ENCODE measurements at regions not wholly inside any gene's neighbourhood (a gene's known extent, or its start where the extent isn't known, plus 50 kb on each side); places are given as distances from the start of the nearest gene placed in this dataset.

DNA sequence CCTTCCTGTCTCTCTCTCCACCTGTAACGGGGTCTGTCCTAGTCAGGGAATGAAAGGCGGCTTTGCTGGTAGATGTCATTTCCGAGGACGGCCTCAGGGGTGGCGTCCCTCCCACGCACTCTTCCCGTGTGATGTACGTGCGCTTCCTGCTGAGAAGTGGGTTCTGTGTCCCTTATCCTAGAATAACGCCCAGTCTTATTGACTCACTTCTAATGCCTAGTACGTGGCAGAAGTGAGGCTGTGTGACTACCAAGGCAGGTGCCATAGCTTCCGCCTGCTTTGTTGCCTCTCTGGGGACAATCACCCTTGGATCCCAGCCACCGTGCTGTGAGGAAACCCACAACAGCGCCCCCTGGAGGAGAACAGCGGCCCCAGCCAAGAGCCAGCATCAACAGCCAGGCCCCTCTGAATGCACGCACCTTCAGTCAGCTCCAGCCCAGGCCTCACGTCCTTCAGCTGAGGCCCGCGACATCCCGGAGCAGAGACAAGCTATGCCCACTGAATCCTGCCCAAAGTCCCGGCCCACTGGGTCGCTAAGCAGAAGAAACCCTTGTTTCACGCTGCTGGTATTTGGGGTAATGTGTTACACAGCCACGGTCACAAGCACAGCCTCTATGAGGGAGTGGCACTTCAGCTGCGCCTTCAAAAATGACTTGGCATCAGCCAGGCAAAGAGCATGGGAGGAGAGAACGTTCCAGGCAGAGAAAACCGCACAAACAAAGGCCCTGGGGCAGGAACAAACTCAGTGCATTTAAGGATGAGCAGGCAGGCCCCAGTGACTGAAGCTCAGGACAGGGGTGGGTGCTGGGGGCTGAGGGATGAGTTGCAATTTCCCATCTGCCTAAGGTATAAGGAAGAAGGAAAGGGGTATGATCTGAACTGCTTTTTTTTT is 224.2 kb downstream of the NFATC2 start:
- no peak overlapping the region for H3K4me3 ChIP-seq (ENCODE audit: low read depth, low read length)
- H3K27ac ChIP-seq = no peak overlapping the region
- in situ Hi-C loops (cut with HindIII; ENCODE audit: low pct_ligation_motif_present, low sequenced_read_pairs) = loop anchor here (25.0 kb wide), 1 partner anchor 331 kb away; no protein-coding TSS in a partner anchor

DNA sequence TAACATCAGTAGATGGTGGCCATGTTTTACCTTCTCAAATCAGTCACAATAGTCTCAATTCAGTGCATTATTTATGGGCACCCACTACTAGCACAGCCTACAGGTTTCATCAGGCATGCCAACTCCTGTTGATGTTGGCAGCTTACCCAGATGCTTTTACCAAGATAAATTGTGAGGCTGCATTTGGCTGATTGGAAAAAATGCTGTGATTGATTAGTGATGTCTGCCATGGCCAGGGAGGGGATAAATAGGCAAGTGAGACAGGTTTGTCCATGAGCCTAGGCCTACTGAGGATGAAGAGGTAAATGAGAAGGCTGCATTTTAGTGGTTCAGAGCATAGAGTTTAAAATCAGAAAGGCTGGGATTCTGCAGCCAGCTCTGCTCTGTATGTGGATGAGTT is 227.1 kb downstream of the NFATC2 start:
- no peak overlapping the region for H3K27ac ChIP-seq
- no peak for TF ChIP-seq CTCF (IDR thresholded peaks at IDR 0.05; ENCODE audit: low read depth, low read length, missing control alignments)
- in situ Hi-C loops (cut with HindIII; ENCODE audit: low pct_ligation_motif_present, low sequenced_read_pairs) = loop anchor here (25.0 kb wide), 1 partner anchor 328 kb away; no protein-coding TSS in a partner anchor

More for the DNA sequence above, 224.2 kb downstream of the NFATC2 start:
- no peaks in the 10 kb centered on the region for H3K27me3 ChIP-seq (replicated peaks)
- peak; percentile 81 for TF ChIP-seq CTCF (IDR thresholded peaks at IDR 0.05; ENCODE audit: low read depth, low read length, missing control alignments)
- no peaks in the 10 kb centered on the region for H3K36me3 ChIP-seq (replicated peaks)
- peak; percentile 41 for DNase-seq

DNA sequence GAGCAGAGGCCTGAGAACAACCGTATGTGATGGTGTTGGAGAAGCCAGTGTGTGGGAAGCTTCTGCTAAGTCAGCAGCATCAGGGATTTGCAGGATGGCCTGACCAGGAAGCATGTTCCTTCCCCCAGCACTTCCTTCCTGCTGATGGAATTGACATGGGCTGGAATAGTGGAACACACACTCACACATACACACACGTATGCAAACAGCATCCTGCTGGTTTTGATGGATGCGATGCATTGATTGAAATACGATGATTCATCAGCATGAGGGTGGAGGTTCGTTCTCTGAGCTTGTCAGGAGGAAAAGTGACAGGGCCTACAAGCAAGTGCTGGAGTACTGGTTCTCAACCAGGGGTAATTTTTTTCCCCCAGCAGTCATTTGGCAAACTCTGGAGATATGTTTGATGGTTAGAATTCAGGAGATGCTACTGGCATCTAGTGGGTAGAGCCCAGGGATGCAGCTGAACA is 229.1 kb downstream of the NFATC2 start:
- peak; percentile 33 for TF ChIP-seq CTCF (IDR thresholded peaks at IDR 0.05; ENCODE audit: low read depth, low read length, missing control alignments)
- no peak overlapping the region for H3K27ac ChIP-seq
- in situ Hi-C loops (cut with HindIII; ENCODE audit: low pct_ligation_motif_present, low sequenced_read_pairs) = loop anchor here (25.0 kb wide), 1 partner anchor 326 kb away; no protein-coding TSS in a partner anchor
- no peak overlapping the region for H3K4me3 ChIP-seq (ENCODE audit: low read depth, low read length)
- DNase-seq = no peak
- no peaks in the 10 kb centered on the region for H3K36me3 ChIP-seq (replicated peaks)
- no peaks in the 10 kb centered on the region for H3K27me3 ChIP-seq (replicated peaks)

More for the DNA sequence above, 227.1 kb downstream of the NFATC2 start:
- DNase-seq = no peak
- Histone ChIP-seq H3K36me3 (replicated peaks) (no peaks in the 10 kb centered on the region), H3K4me3 (ENCODE audit: low read depth, low read length) (no peak overlapping the region), H3K27me3 (replicated peaks) (no peaks in the 10 kb centered on the region)

- in situ Hi-C loops (cut with HindIII; ENCODE audit: low pct_ligation_motif_present, low sequenced_read_pairs) = loop anchor here (25.0 kb wide), 1 partner anchor 325 kb away; no protein-coding TSS in a partner anchor
- Histone ChIP-seq H3K4me3 (ENCODE audit: low read depth, low read length) (no peak overlapping the region), H3K27ac (no peak overlapping the region), H3K27me3 (replicated peaks) (no peaks in the 10 kb centered on the region), H3K36me3 (replicated peaks) (no peaks in the 10 kb centered on the region)
- TF ChIP-seq CTCF (IDR thresholded peaks at IDR 0.05; ENCODE audit: low read depth, low read length, missing control alignments) = no peak
- no peak for DNase-seq
These were observed 230.1 kb downstream of the NFATC2 start for GRCh38 chr20:51312480-51312783.

GRCh38 chr20:51311636-51312479 is 230.7 kb downstream of the NFATC2 start:
- no peak overlapping the region for H3K4me3 ChIP-seq (ENCODE audit: low read depth, low read length)
- no peaks in the 10 kb centered on the region for H3K36me3 ChIP-seq (replicated peaks)
- in situ Hi-C loops (cut with HindIII; ENCODE audit: low pct_ligation_motif_present, low sequenced_read_pairs) = loop anchor here (25.0 kb wide), 1 partner anchor 325 kb away; no protein-coding TSS in a partner anchor
- DNase-seq = peak; percentile 29
- no peak for TF ChIP-seq CTCF (IDR thresholded peaks at IDR 0.05; ENCODE audit: low read depth, low read length, missing control alignments)
- peak overlapping the region; percentile 20 for H3K27ac ChIP-seq
- H3K27me3 ChIP-seq (replicated peaks) = no peaks in the 10 kb centered on the region
